ENCODE measurements at regions not wholly inside any gene's neighbourhood (a gene's known extent, or its start where the extent isn't known, plus 50 kb on each side); places are given as distances from the start of the nearest gene placed in this dataset.

GRCh38 chr10:78754269-78755062 lies 314.3 kb upstream of the ZMIZ1 start:
- no peak for DNase-seq

GRCh38 chr10:78755063-78755701 lies 313.6 kb upstream of the ZMIZ1 start:
- no peak for DNase-seq

- no peak for DNase-seq
These were observed 312.8 kb upstream of the ZMIZ1 start for GRCh38 chr10:78755877-78756455.

GRCh38 chr10:78756604-78757343 lies 312.0 kb upstream of the ZMIZ1 start:
- peak; percentile 47 for DNase-seq

GRCh38 chr10:78757344-78757925 lies 311.3 kb upstream of the ZMIZ1 start:
- DNase-seq: no peak

- no peak for DNase-seq
These were observed 310.6 kb upstream of the ZMIZ1 start for GRCh38 chr10:78758176-78758575.

GRCh38 chr10:78759456-78760120 lies 309.2 kb upstream of the ZMIZ1 start:
- DNase-seq: no peak

GRCh38 chr10:78760463-78761310 lies 308.1 kb upstream of the ZMIZ1 start:
- DNase-seq: no peak

GRCh38 chr10:78761311-78761781 lies 307.4 kb upstream of the ZMIZ1 start:
- DNase-seq: no peak

- DNase-seq: no peak
These were observed 306.6 kb upstream of the ZMIZ1 start for GRCh38 chr10:78762086-78762630.

- no peak for DNase-seq
These were observed 305.5 kb upstream of the ZMIZ1 start for GRCh38 chr10:78763234-78763633.

- DNase-seq: no peak
These were observed 304.9 kb upstream of the ZMIZ1 start for GRCh38 chr10:78763651-78764395.

GRCh38 chr10:78764436-78764835 lies 304.3 kb upstream of the ZMIZ1 start:
- no peak for DNase-seq

- no peak for DNase-seq
These were observed 303.8 kb upstream of the ZMIZ1 start for GRCh38 chr10:78764846-78765430.

GRCh38 chr10:78765726-78766335 lies 302.9 kb upstream of the ZMIZ1 start:
- no peak for DNase-seq

- DNase-seq: no peak
These were observed 302.2 kb upstream of the ZMIZ1 start for GRCh38 chr10:78766603-78767002.

GRCh38 chr10:78768041-78768835 lies 300.5 kb upstream of the ZMIZ1 start:
- no peak for DNase-seq

GRCh38 chr10:78768876-78769275 lies 299.9 kb upstream of the ZMIZ1 start:
- no peak for DNase-seq

- no peak for DNase-seq
These were observed 299.2 kb upstream of the ZMIZ1 start for GRCh38 chr10:78769526-78769925.
